ENCODE measurements at regions not wholly inside any gene's neighbourhood (a gene's known extent, or its start where the extent isn't known, plus 50 kb on each side); places are given as distances from the start of the nearest gene placed in this dataset.

- no peak for DNase-seq (ENCODE audit: insufficient read length, low spot score, missing footprints)
- Histone ChIP-seq H3K79me2 (ENCODE audit: insufficient read depth, low read length) (no peaks in the 10 kb centered on the region), H3K4me1 (ENCODE audit: insufficient read depth, low read length) (no peaks in the 10 kb centered on the region), H3K4me2 (ENCODE audit: insufficient read depth, low read length) (no peak overlapping the region), H3K36me3 (ENCODE audit: insufficient read depth, low read length) (no peaks in the 10 kb centered on the region), H3K27ac (ENCODE audit: low read depth, low read length) (no peak overlapping the region), H2AFZ (ENCODE audit: low read length) (no peak overlapping the region), H3K4me3 (ENCODE audit: insufficient read depth, low read length) (no peak overlapping the region), H3K9me3 (ENCODE audit: low read depth, low read length) (no peaks in the 10 kb centered on the region), H4K20me1 (ENCODE audit: insufficient read depth, low read length) (peaks cover 2% of the 10 kb centered on the region), H3K27me3 (ENCODE audit: insufficient read depth, low read length) (peaks cover 40% of the 10 kb centered on the region)
- TF ChIP-seq, protein P1, sequence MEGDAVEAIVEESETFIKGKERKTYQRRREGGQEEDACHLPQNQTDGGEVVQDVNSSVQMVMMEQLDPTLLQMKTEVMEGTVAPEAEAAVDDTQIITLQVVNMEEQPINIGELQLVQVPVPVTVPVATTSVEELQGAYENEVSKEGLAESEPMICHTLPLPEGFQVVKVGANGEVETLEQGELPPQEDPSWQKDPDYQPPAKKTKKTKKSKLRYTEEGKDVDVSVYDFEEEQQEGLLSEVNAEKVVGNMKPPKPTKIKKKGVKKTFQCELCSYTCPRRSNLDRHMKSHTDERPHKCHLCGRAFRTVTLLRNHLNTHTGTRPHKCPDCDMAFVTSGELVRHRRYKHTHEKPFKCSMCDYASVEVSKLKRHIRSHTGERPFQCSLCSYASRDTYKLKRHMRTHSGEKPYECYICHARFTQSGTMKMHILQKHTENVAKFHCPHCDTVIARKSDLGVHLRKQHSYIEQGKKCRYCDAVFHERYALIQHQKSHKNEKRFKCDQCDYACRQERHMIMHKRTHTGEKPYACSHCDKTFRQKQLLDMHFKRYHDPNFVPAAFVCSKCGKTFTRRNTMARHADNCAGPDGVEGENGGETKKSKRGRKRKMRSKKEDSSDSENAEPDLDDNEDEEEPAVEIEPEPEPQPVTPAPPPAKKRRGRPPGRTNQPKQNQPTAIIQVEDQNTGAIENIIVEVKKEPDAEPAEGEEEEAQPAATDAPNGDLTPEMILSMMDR (IDR thresholded peaks at IDR 0.05; ENCODE audit: extremely low read depth, low read depth, low read length), result no peak
Observed at GRCh38 chr1:22203335-22203734, 60.4 kb upstream of the WNT4 start.

DNA sequence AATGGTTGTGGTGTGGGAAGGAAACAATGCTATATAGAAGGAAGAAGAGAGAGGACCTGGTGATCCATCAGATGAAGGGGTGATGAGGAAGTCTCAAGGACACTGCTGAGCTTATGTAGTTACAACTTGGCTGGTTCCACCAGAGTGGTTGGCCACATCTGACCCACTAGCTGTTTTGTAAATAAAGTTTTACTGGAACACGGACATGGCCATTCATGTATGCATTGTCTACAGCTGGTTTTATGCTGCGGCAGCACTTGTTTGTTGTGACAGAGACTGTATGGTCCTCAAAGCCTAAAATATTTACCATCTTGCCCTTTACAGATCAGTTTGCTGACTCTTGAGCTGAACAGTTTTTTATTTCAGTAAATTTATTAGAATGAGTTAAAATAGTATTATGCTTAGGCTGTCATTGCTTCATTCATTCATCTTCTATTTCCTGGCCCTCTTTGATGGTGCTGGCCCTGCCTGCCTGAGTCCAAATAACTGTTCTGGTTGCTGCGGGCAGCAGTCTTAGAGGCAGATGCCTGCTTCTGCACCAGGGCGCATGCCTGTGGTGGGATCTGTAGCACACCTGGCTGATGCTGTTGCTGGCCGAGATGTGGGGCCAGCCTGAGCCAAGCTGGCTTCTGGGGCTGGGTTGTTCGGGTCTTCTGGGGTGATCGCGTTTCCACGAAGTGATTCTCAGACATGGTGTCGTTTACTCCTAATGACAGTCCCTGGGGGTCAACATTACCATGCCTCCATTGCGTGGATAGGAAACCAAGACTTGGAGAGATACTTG, 61.4 kb upstream of the WNT4 start:
- peaks cover 2% of the 10 kb centered on the region for H4K20me1 ChIP-seq (ENCODE audit: insufficient read depth, low read length)
- H3K4me2 ChIP-seq (ENCODE audit: insufficient read depth, low read length), result no peak overlapping the region
- no peak overlapping the region for H3K27ac ChIP-seq (ENCODE audit: low read depth, low read length)
- no peaks in the 10 kb centered on the region for H3K79me2 ChIP-seq (ENCODE audit: insufficient read depth, low read length)
- H3K9me3 ChIP-seq (ENCODE audit: low read depth, low read length), result no peaks in the 10 kb centered on the region
- DNase-seq (ENCODE audit: insufficient read length, low spot score, missing footprints), result no peak
- H3K4me3 ChIP-seq (ENCODE audit: insufficient read depth, low read length), result no peak overlapping the region
- TF ChIP-seq, protein P1 (IDR thresholded peaks at IDR 0.05; ENCODE audit: extremely low read depth, low read depth, low read length), result no peak
- no peak overlapping the region for H2AFZ ChIP-seq (ENCODE audit: low read length)
- H3K27me3 ChIP-seq (ENCODE audit: insufficient read depth, low read length), result peaks cover 45% of the 10 kb centered on the region
- no peaks in the 10 kb centered on the region for H3K36me3 ChIP-seq (ENCODE audit: insufficient read depth, low read length)
- H3K4me1 ChIP-seq (ENCODE audit: insufficient read depth, low read length), result no peaks in the 10 kb centered on the region

GRCh38 chr1:22204989-22205913, 62.4 kb upstream of the WNT4 start:
- peak; percentile 79 for DNase-seq (ENCODE audit: insufficient read length, low spot score, missing footprints)

More at GRCh38 chr1:22204989-22205913, 62.4 kb upstream of the WNT4 start:
- Histone ChIP-seq H3K27ac (ENCODE audit: low read depth, low read length) (no peak overlapping the region), H3K27me3 (ENCODE audit: insufficient read depth, low read length) (peaks cover 53% of the 10 kb centered on the region), H4K20me1 (ENCODE audit: insufficient read depth, low read length) (peaks cover 2% of the 10 kb centered on the region), H2AFZ (ENCODE audit: low read length) (no peak overlapping the region), H3K79me2 (ENCODE audit: insufficient read depth, low read length) (no peaks in the 10 kb centered on the region), H3K9me3 (ENCODE audit: low read depth, low read length) (no peaks in the 10 kb centered on the region), H3K4me1 (ENCODE audit: insufficient read depth, low read length) (no peaks in the 10 kb centered on the region), H3K4me3 (ENCODE audit: insufficient read depth, low read length) (no peak overlapping the region), H3K4me2 (ENCODE audit: insufficient read depth, low read length) (no peak overlapping the region), H3K36me3 (ENCODE audit: insufficient read depth, low read length) (no peaks in the 10 kb centered on the region)
- TF ChIP-seq, protein P1 (IDR thresholded peaks at IDR 0.05; ENCODE audit: extremely low read depth, low read depth, low read length), result no peak

Measured in osteoblast (primary cell).